ENCODE measurements at regions not wholly inside any gene's neighbourhood (a gene's known extent, or its start where the extent isn't known, plus 50 kb on each side); places are given as distances from the start of the nearest gene placed in this dataset.

- no peak for TF ChIP-seq POLR2A (IDR thresholded peaks at IDR 0.05; ENCODE audit: low read depth, low read length)
- no peak for TF ChIP-seq POLR2AphosphoS5 (IDR thresholded peaks at IDR 0.05; ENCODE audit: low read depth, low read length)
Observed at GRCh38 chr1:82044536-82044935, 243.8 kb downstream of the ADGRL2 start.
